ENCODE measurements at regions not wholly inside any gene's neighbourhood (a gene's known extent, or its start where the extent isn't known, plus 50 kb on each side); places are given as distances from the start of the nearest gene placed in this dataset.
"Not testable (repeated sequence)": the region's sequence is repeated elsewhere in the genome, so short reads cannot be mapped to it uniquely, and the experiment has no call there.

DNA sequence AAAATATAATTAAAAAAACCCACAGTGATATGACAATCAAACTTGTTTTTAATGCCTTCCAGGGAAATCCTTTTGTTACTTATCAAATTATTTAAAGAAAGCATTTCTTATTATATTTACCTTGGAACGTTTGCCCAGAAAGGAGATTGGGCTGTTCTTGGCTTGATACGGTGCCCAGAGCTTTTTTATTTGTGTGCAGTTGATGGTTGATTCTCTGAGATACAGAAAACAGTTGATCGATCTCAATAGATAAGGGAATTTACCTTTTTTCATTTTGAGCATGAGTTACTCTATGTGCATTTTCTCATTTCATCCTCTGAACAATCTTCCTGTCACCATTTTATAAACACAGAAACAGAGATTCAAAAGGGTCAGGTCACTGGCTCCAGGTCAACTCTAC, 72.5 kb upstream of the NEDD9 start:
- TF ChIP-seq, protein P1, sequence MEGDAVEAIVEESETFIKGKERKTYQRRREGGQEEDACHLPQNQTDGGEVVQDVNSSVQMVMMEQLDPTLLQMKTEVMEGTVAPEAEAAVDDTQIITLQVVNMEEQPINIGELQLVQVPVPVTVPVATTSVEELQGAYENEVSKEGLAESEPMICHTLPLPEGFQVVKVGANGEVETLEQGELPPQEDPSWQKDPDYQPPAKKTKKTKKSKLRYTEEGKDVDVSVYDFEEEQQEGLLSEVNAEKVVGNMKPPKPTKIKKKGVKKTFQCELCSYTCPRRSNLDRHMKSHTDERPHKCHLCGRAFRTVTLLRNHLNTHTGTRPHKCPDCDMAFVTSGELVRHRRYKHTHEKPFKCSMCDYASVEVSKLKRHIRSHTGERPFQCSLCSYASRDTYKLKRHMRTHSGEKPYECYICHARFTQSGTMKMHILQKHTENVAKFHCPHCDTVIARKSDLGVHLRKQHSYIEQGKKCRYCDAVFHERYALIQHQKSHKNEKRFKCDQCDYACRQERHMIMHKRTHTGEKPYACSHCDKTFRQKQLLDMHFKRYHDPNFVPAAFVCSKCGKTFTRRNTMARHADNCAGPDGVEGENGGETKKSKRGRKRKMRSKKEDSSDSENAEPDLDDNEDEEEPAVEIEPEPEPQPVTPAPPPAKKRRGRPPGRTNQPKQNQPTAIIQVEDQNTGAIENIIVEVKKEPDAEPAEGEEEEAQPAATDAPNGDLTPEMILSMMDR (IDR thresholded peaks at IDR 0.05): no peak
- Histone ChIP-seq H3K36me3 (peaks cover 0 to 23% of the 10 kb centered on the region in 2 donors), H3K27me3 (no peaks in the 10 kb centered on the region), H3K4me1 (peaks cover 0 to 12% of the 10 kb centered on the region in 2 donors), H3K27ac (no peak overlapping the region), H3K9me3 (no peaks in the 10 kb centered on the region), H3K4me3 (no peak overlapping the region)
- intact Hi-C loops (cut with DNase I): no loop called here
- DNase-seq (no peak), ATAC-seq (no peak)

DNA sequence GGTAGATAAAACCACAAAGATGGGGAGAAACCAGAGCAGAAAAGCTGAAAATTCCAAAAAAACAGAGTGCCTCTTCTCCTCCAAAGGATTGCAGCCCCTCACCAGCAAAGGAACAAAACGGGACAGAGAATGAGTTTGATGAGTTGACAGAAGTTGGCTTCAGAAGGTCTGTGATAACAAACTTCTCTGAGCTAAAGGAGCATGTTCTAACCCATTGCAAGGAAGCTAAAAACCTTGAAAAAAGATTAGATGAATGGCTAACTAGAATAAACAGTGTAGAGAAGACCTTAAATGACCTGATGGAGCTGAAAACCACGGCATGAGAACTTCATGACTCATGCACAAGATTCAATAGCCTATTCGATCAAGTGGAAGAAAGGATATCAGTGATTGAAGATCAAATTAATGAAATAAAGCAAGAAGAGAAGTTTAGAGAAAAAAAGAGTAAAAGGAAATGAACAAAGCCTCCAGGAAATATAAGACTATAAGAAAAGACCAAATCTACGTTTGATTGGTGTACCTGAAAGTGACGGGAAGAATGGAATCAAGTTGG, 67.5 kb upstream of the NEDD9 start:
- not testable (repeated sequence) for ATAC-seq, H3K27me3 ChIP-seq

DNA sequence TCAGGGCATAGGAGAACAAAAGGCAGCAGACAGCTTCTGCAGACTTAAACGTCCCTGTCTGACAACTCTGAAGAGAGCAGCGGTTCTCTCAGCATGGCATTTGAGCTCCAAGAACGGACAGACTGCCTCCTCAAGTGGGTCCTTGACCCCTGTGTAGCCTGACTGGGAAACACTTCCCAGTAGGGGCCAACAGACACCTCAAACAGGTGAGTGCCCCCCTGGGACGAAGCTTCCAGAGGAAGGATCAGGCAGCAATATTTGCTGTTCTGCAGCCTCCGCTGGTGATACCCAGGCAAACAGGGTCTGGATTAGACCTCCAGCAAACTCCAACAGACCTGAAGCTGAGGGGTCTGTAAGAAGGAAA, 66.9 kb upstream of the NEDD9 start:
- H3K4me3 ChIP-seq; H3K9me3 ChIP-seq; intact Hi-C loops (cut with DNase I); H3K27ac ChIP-seq; DNase-seq; ATAC-seq; H3K27me3 ChIP-seq: not testable (repeated sequence)
- H3K4me1 ChIP-seq: peaks cover 6 to 11% of the 10 kb centered on the region in 2 donors
- H3K36me3 ChIP-seq: peaks cover 0 to 28% of the 10 kb centered on the region in 2 donors

More for the DNA sequence above, 67.5 kb upstream of the NEDD9 start:
- intact Hi-C loops (cut with DNase I); DNase-seq; H3K4me3 ChIP-seq; H3K27ac ChIP-seq; H3K9me3 ChIP-seq: not testable (repeated sequence)
- peaks cover 6 to 11% of the 10 kb centered on the region in 2 donors for H3K4me1 ChIP-seq
- H3K36me3 ChIP-seq: peaks cover 0 to 33% of the 10 kb centered on the region in 2 donors

DNA sequence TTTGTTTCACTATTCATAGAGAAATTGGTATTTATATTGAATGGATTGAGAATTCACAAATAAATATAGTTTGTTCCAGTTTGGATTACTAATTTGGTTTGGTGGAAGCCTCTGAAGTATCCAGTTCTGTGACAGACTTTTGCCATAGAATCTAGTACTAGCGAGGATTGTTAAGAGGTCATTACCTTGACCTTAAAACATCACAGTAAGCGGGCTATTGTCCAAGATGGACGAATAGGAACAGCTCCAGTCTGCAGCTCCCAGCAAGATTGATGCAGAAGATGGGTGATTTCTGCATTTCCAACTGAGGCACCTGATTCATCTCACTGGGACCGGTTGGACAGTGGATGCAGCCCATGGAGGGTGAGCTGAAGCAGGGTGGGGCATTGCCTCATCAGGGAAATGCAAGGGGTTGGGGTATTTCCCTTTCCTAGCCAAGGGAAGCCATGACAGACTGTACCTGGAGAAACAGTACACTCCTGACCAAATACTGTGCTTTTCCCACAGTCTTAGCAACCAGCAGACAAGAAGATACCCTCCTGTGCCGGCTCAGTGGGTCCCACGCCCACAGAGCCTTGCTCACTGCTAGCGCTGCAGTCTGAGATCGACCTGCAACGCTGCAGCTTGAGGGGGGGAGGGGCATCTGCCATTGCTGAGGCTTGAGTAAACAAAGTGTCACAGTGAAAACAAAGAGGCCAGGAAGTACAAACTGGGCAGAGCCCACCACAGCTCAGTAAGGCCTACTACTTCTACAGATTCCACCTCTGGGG, 66.4 kb upstream of the NEDD9 start:
- intact Hi-C loops (cut with DNase I): no loop called here
- H3K27me3 ChIP-seq: no peaks in the 10 kb centered on the region
- TF ChIP-seq, protein P1 (IDR thresholded peaks at IDR 0.05): no peak
- H3K9me3 ChIP-seq: peaks cover 0 to 4% of the 10 kb centered on the region in 2 donors
- peaks cover 6 to 14% of the 10 kb centered on the region in 2 donors for H3K4me1 ChIP-seq
- H3K27ac ChIP-seq: peak overlapping the region in 1 of 2 donors; percentile 13
- ATAC-seq (peak; percentile 41), DNase-seq (peak in 1 of 4 donors; percentile 45)
- no peak overlapping the region for H3K4me3 ChIP-seq
- peaks cover 0 to 24% of the 10 kb centered on the region in 2 donors for H3K36me3 ChIP-seq

DNA sequence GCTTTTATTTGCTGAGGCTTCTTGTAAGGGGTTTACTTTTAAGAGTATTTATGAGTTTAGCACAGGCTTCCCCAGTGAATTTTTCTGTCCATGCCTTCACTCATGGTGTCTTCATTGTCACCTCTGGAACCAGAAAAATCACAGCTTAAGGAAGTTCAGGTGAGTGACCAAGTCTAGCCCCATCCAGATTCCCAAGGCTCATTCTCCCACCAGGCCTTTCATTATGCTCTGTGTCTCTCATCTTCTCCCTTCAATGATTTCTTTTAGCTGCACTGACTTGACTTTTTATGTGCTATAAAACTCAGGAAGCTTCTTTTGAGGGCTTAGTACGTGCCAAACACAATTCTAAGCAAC, 64.9 kb upstream of the NEDD9 start:
- intact Hi-C loops (cut with DNase I): no loop called here
- Histone ChIP-seq H3K36me3 (peaks cover 0 to 24% of the 10 kb centered on the region in 2 donors), H3K27me3 (no peaks in the 10 kb centered on the region), H3K4me1 (peaks cover 6 to 19% of the 10 kb centered on the region in 2 donors), H3K9me3 (peaks cover 0 to 4% of the 10 kb centered on the region in 2 donors), H3K27ac (no peak overlapping the region), H3K4me3 (no peak overlapping the region)
- no peak for ATAC-seq
- no peak for DNase-seq
- TF ChIP-seq, protein P1 (IDR thresholded peaks at IDR 0.05): no peak

DNA sequence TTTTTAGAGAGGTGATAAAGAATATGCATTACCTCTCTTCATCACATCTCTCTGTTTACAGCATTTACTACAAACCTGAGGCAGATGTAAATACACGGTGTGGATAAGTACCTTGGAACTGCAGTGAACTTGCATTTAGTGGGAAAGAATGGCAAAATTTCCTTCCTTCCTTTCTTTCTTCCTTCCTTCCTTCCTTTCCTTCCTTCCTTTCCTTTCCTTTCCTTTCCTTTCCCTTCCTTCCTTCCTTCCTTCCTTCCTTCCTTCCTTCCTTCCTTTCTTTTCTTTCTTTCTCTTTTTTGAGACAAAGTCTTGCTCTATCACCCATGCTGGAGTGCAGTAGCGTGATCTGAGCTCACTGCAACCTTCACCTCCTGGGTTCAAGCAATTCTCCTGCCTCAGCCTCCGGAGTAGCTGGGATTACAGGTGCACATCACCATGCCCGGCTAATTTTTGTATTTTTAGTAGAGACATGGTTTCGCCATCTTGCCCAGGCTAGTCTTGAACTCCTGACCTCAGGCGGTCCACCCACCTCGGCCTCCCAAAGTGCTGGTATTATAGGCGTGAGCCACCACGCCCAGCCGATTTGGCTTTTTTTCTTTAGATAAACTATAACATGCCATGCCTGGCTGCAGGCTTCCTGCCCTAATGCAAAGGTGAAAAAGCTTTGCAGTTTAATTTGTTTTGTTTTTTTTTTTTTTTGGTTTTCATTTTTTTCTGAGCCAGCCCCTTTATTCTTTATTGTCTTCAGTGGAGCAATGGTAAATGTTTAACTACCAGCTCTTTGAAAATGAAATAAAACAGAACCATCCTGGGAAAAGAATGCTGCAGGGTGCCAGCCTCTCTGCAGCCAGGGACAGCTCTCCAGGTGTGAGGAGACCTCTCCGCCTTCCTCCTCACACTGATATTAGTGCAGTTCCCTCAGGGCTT, 64.2 kb upstream of the NEDD9 start:
- no peaks in the 10 kb centered on the region for H3K27me3 ChIP-seq
- DNase-seq (no peak), ATAC-seq (peak; percentile 15)
- peaks cover 0 to 4% of the 10 kb centered on the region in 2 donors for H3K9me3 ChIP-seq
- peaks cover 0 to 24% of the 10 kb centered on the region in 2 donors for H3K36me3 ChIP-seq
- H3K4me3 ChIP-seq: no peak overlapping the region
- TF ChIP-seq, protein P1 (IDR thresholded peaks at IDR 0.05): no peak
- H3K27ac ChIP-seq: no peak overlapping the region
- intact Hi-C loops (cut with DNase I): no loop called here
- H3K4me1 ChIP-seq: peaks cover 6 to 24% of the 10 kb centered on the region in 2 donors
